Liver (tissue), 8 donors: ENCODE measurements at regions not wholly inside any gene's neighbourhood (a gene's known extent, or its start where the extent isn't known, plus 50 kb on each side); places are given as distances from the start of the nearest gene placed in this dataset.

Source experiments
- DNase-seq: peaks from one replicate; pipeline ENCODE4 v3.0.0-alpha.2; 2017; ENCODE audit warnings: low spot score
- H3K27ac ChIP-seq, 2 donors: one replicate each; pipeline ENCODE4 v1.7.0; 2013; ENCODE audit warnings: inconsistent platforms in 2 of 2, low read length in 2 of 2, control low read depth in 1 of 2, low read depth in 1 of 2, mild to moderate bottlenecking in 1 of 2
- H3K27me3 ChIP-seq, 4 donors: one replicate each; pipeline versions ENCODE4 v1.6.1 to v1.7.0; 2013; ENCODE audit warnings: low read length in 3 of 4, inconsistent platforms in 1 of 4, mild to moderate bottlenecking in 1 of 4, moderate library complexity in 1 of 4; ENCODE audit not compliant: control insufficient read depth in 4 of 4, insufficient read depth in 4 of 4
- H3K36me3 ChIP-seq, 4 donors: one replicate each; pipeline versions ENCODE4 v1.6.1 to v1.7.0; 2013; ENCODE audit warnings: low read length in 3 of 4, mild to moderate bottlenecking in 3 of 4, low read depth in 1 of 4, moderate library complexity in 1 of 4; ENCODE audit not compliant: control insufficient read depth in 4 of 4, insufficient read depth in 3 of 4
- H3K4me1 ChIP-seq, 4 donors: one replicate each; pipeline versions ENCODE4 v1.6.1 to v1.7.0; 2013; ENCODE audit warnings: low read length in 3 of 4, mild to moderate bottlenecking in 3 of 4, moderate library complexity in 1 of 4; ENCODE audit not compliant: control insufficient read depth in 4 of 4, insufficient read depth in 4 of 4
- H3K4me3 ChIP-seq, 3 donors: one replicate each; pipeline versions ENCODE4 v1.6.1 to v1.7.0; 2013; ENCODE audit warnings: low read length in 3 of 3, control low read depth in 1 of 3, low read depth in 1 of 3, mild to moderate bottlenecking in 1 of 3
- H3K9ac ChIP-seq, 2 donors: one replicate each; pipeline ENCODE4 v1.7.0; 2013; ENCODE audit warnings: low read length in 2 of 2, mild to moderate bottlenecking in 2 of 2, moderate library complexity in 2 of 2, control low read depth in 1 of 2, low read depth in 1 of 2
- H3K9me3 ChIP-seq, 4 donors: one replicate each; pipeline versions ENCODE4 v1.6.1 to v1.7.0; 2013; ENCODE audit warnings: low read length in 3 of 4; ENCODE audit not compliant: control insufficient read depth in 4 of 4
- CTCF ChIP-seq: fragments of 150-350 bp; IDR thresholded peaks from 2 replicates; pipeline ENCODE4 v1.5.1; 2017; ENCODE audit warnings: improper control_type of control experiment, low read depth, low read length; ENCODE audit not compliant: missing input control
- EGR1 ChIP-seq, 2 donors: IDR thresholded peaks; 2 replicates each; pipeline ENCODE4 v1.6.1; 2016 to 2018; ENCODE audit warnings: antibody characterized with exemption in 2 of 2, low read depth in 2 of 2
- FOXA1 ChIP-seq: IDR thresholded peaks from 2 replicates; pipeline ENCODE4 v1.6.1; 2016; ENCODE audit warnings: antibody characterized with exemption
- HNF4A ChIP-seq, 2 donors: conservative IDR thresholded peaks; 2 replicates each; pipeline ENCODE4 v1.6.1; 2016; ENCODE audit warnings: antibody characterized with exemption in 2 of 2, mild to moderate bottlenecking in 2 of 2
- HNF4G ChIP-seq: IDR thresholded peaks from 2 replicates; pipeline ENCODE4 v1.6.1; 2016; ENCODE audit warnings: antibody characterized with exemption
- JUND ChIP-seq, 2 donors: IDR thresholded peaks; 2 replicates each; pipeline ENCODE4 v1.6.1; 2016; ENCODE audit warnings: antibody characterized with exemption in 2 of 2
- MAX ChIP-seq: IDR thresholded peaks from 2 replicates; pipeline ENCODE4 v1.6.1; 2016; ENCODE audit warnings: antibody characterized with exemption
- NR2F2 ChIP-seq: IDR thresholded peaks from 2 replicates; pipeline ENCODE4 v1.6.1; 2016; ENCODE audit warnings: antibody characterized with exemption
- RAD21 ChIP-seq, 2 donors: IDR thresholded peaks; 2 replicates each; pipeline ENCODE4 v1.6.1; 2016; ENCODE audit warnings: antibody characterized with exemption in 2 of 2, mild to moderate bottlenecking in 2 of 2
- SP1 ChIP-seq: IDR thresholded peaks from 2 replicates; pipeline ENCODE4 v1.6.1; 2018; ENCODE audit warnings: antibody characterized with exemption, mild to moderate bottlenecking
- TAF1 ChIP-seq: conservative IDR thresholded peaks from 2 replicates; pipeline ENCODE4 v1.6.1; 2016; ENCODE audit warnings: antibody characterized with exemption, mild to moderate bottlenecking
- YY1 ChIP-seq: IDR thresholded peaks from 2 replicates; pipeline ENCODE4 v1.6.1; 2016; ENCODE audit warnings: antibody characterized with exemption, mild to moderate bottlenecking
- whole genome bisulfite sequencing: extraction: QIAGEN DNeasy Blood & Tissue Kit; methylation state at CpG from one replicate; pipeline ENCODE4 v1.1.7; 2013; 5-methylcytosine and 5-hydroxymethylcytosine counted together
- TF ChIP-seq, protein P1 (sequence below): IDR thresholded peaks from 2 replicates; pipeline ENCODE4 v1.6.1; 2016; ENCODE audit warnings: antibody characterized with exemption
- TF ChIP-seq, protein P2 (sequence below): IDR thresholded peaks from 2 replicates; pipeline ENCODE4 v1.6.1; 2016; ENCODE audit warnings: antibody characterized with exemption, mild to moderate bottlenecking
- donor health status: healthy.
- donor health status: healthy.
- donor health status: healthy.
- donor health status: healthy.
- donor health status: healthy.

DNA sequence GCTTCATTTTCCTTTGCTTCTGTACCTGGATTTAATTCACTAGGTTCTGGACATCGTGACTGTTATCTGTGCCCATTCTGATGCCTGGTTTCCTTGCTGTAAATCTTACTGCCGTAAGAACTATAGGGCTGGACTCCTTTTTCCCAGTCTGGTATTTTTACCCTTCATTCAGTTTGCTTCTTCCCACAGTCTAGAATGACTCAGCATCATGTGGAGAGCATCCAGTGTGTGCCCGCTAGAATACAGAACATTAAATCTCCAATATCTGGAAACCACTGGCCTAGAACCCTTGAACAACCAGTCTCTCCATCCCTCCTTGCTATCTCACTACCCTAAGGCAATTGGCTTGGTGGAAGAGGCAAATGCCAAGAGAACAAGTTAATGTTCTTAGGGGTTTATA, 1075.4 kb upstream of the ZEB2 start:
- no peak overlapping the region for H3K27ac ChIP-seq
- H3K9me3 ChIP-seq: no peaks in the 10 kb centered on the region
- H3K9ac ChIP-seq: no peak overlapping the region
- H3K4me3 ChIP-seq: no peak overlapping the region
- no peaks in the 10 kb centered on the region for H3K27me3 ChIP-seq
- WGBS: 90% methylated on average over 3 of the region's 3 CpGs
- no peak for DNase-seq
- no peaks in the 10 kb centered on the region for H3K36me3 ChIP-seq
- TF ChIP-seq HNF4G: no peak
- H3K4me1 ChIP-seq: no peaks in the 10 kb centered on the region

DNA sequence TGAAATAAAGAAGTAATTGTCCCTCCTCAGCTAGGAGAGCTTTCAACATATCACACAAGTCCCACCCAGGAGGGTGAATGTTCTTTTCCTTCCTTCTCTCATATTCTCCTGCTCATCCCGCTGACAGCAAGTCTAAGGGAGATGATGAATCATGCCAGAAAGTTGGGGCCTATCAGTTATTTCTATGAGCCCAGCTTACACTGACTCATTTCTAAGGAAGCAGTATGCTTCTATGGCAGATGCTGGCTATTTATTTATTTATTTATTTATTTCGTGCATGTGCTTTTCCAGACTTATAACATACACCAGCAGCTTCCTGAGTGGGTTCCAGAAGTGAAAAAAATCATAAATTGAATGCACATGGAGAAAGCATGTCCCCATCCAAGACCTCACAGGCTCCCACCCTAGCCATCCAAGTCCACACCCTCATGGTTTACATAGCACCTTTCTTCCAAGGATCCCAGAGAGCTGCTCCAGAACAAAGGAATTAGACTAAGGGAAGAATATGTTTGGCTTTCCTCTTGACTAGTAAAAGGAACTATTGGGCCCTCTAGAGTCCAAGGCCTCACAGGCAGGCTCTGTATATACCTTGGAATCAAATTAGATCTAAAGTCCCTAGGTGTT, 1074.2 kb upstream of the ZEB2 start:
- no peak overlapping the region for H3K9ac ChIP-seq
- H3K9me3 ChIP-seq: no peaks in the 10 kb centered on the region
- H3K4me1 ChIP-seq: no peaks in the 10 kb centered on the region
- no peaks in the 10 kb centered on the region for H3K27me3 ChIP-seq
- TF ChIP-seq JUND (IDR thresholded peaks at IDR 0.05) (no peak), MAX (no peak), TAF1 (no peak), YY1 (no peak), HNF4G (no peak), NR2F2 (no peak), CTCF (no peak)
- DNase-seq: no peak
- no peak overlapping the region for H3K27ac ChIP-seq
- H3K4me3 ChIP-seq: no peak overlapping the region
- 86% methylated on average over 2 of the region's 2 CpGs for WGBS
- no peaks in the 10 kb centered on the region for H3K36me3 ChIP-seq

- no peaks in the 10 kb centered on the region for H3K4me1 ChIP-seq
- H3K27ac ChIP-seq: no peak overlapping the region
- no peaks in the 10 kb centered on the region for H3K9me3 ChIP-seq
- DNase-seq: no peak
- no peaks in the 10 kb centered on the region for H3K27me3 ChIP-seq
- H3K36me3 ChIP-seq: no peaks in the 10 kb centered on the region
- WGBS: 92% methylated on average over 1 of the region's 1 CpG
- H3K4me3 ChIP-seq: no peak overlapping the region
- H3K9ac ChIP-seq: no peak overlapping the region
- TF ChIP-seq HNF4A (conservative IDR thresholded peaks at IDR 0.05) (no peak), EGR1 (IDR thresholded peaks at IDR 0.05; ENCODE audit: low read depth in 2 of 2) (no peak), JUND (IDR thresholded peaks at IDR 0.05) (no peak), RAD21 (IDR thresholded peaks at IDR 0.05) (no peak), YY1 (no peak), HNF4G (no peak)
- TF ChIP-seq, protein P1, sequence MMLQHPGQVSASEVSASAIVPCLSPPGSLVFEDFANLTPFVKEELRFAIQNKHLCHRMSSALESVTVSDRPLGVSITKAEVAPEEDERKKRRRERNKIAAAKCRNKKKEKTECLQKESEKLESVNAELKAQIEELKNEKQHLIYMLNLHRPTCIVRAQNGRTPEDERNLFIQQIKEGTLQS: no peak
These were observed 1073.4 kb upstream of the ZEB2 start for GRCh38 chr2:145593280-145593679.

DNA sequence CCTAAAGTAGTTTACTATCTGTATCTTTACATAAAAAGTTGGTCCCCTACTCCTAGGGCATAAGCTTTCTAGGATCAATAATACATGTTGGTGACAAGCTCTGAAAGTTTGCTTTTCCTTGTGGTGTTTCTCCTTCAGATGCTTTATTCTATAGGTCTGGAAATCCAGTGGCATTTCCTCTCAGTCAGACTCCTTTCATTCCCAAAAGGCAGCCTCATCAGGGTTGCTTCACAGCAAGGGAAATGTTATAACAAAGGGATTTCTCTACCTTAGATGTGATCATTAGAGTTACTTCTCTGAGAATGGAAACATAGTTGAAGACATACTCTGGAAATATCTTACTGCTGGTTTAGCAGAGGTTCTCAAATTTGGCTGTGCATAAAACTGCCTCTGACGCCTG, 1072.4 kb upstream of the ZEB2 start:
- DNase-seq: no peak
- no peaks in the 10 kb centered on the region for H3K27me3 ChIP-seq
- H3K4me1 ChIP-seq: no peaks in the 10 kb centered on the region
- no peak overlapping the region for H3K4me3 ChIP-seq
- no peak overlapping the region for H3K9ac ChIP-seq
- no peaks in the 10 kb centered on the region for H3K9me3 ChIP-seq
- TF ChIP-seq EGR1 (IDR thresholded peaks at IDR 0.05; ENCODE audit: low read depth in 2 of 2) (no peak), SP1 (no peak), FOXA1 (no peak), HNF4A (conservative IDR thresholded peaks at IDR 0.05) (no peak)
- TF ChIP-seq, protein P2, sequence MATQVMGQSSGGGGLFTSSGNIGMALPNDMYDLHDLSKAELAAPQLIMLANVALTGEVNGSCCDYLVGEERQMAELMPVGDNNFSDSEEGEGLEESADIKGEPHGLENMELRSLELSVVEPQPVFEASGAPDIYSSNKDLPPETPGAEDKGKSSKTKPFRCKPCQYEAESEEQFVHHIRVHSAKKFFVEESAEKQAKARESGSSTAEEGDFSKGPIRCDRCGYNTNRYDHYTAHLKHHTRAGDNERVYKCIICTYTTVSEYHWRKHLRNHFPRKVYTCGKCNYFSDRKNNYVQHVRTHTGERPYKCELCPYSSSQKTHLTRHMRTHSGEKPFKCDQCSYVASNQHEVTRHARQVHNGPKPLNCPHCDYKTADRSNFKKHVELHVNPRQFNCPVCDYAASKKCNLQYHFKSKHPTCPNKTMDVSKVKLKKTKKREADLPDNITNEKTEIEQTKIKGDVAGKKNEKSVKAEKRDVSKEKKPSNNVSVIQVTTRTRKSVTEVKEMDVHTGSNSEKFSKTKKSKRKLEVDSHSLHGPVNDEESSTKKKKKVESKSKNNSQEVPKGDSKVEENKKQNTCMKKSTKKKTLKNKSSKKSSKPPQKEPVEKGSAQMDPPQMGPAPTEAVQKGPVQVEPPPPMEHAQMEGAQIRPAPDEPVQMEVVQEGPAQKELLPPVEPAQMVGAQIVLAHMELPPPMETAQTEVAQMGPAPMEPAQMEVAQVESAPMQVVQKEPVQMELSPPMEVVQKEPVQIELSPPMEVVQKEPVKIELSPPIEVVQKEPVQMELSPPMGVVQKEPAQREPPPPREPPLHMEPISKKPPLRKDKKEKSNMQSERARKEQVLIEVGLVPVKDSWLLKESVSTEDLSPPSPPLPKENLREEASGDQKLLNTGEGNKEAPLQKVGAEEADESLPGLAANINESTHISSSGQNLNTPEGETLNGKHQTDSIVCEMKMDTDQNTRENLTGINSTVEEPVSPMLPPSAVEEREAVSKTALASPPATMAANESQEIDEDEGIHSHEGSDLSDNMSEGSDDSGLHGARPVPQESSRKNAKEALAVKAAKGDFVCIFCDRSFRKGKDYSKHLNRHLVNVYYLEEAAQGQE: no peak
- H3K27ac ChIP-seq: no peak overlapping the region
- H3K36me3 ChIP-seq: no peaks in the 10 kb centered on the region
- WGBS: 88% methylated on average over 1 of the region's 1 CpG
